Naive thymus-derived CD4-positive, alpha-beta T cell (primary cell): ENCODE measurements at regions not wholly inside any gene's neighbourhood (a gene's known extent, or its start where the extent isn't known, plus 50 kb on each side); places are given as distances from the start of the nearest gene placed in this dataset.

Experiments
- ATAC-seq: fragments of 150-1000 bp; cut with Tn5 transposase; 2 replicates; pipeline ENCODE4 v1.10.0; 2021; ENCODE audit warnings: mild to moderate bottlenecking, moderate library complexity
- CTCF ChIA-PET: fragments of 350-600 bp; sonication (Branson Sonifier 250); formaldehyde crosslinking; loops from one replicate; lab custom pipeline; 2021; ENCODE audit warnings: antibody characterized with exemption; lab: Charles Lee
- POLR2A ChIA-PET: fragments of 350-600 bp; sonication (Branson Sonifier 250); formaldehyde crosslinking; loops from one replicate; lab custom pipeline; 2021; ENCODE audit warnings: antibody characterized with exemption, inconsistent platforms; lab: Charles Lee
- DNase-seq, 9 donors: peaks; one replicate each; pipeline versions ENCODE4 v3.0.0 to v3.0.0-alpha.2; 2020 to 2022; ENCODE audit warnings: mixed read lengths in 1 of 9
- H3K27ac ChIP-seq: one replicate; pipeline ENCODE4 v1.7.0; 2013; ENCODE audit warnings: mild to moderate bottlenecking, low read depth, low read length, moderate library complexity
- H3K27me3 ChIP-seq, 2 donors: one replicate each; pipeline ENCODE4 v1.7.0; 2013; ENCODE audit warnings: low read length in 2 of 2, mild to moderate bottlenecking in 2 of 2, moderate library complexity in 2 of 2; ENCODE audit not compliant: control insufficient read depth in 2 of 2, insufficient read depth in 2 of 2
- H3K36me3 ChIP-seq, 3 experiments: 1 replicate in 2 of 3; 2 replicates in 1 of 3; pipeline ENCODE4 v1.7.0; 2013; ENCODE audit warnings: low read length in 3 of 3, mild to moderate bottlenecking in 3 of 3, moderate library complexity in 1 of 3; ENCODE audit not compliant: insufficient read depth in 3 of 3, control insufficient read depth in 2 of 3
- H3K4me1 ChIP-seq, 2 donors: one replicate each; pipeline ENCODE4 v1.7.0; 2013; ENCODE audit warnings: low read length in 2 of 2, mild to moderate bottlenecking in 2 of 2, moderate library complexity in 1 of 2; ENCODE audit not compliant: control insufficient read depth in 2 of 2, insufficient read depth in 2 of 2
- H3K4me3 ChIP-seq: 2 replicates; pipeline ENCODE4 v1.7.0; 2013; ENCODE audit warnings: mild to moderate bottlenecking, low read length
- H3K9me3 ChIP-seq, 3 experiments: 1 replicate in 2 of 3; 2 replicates in 1 of 3; pipeline ENCODE4 v1.7.0; 2013; ENCODE audit warnings: low read length in 3 of 3; ENCODE audit not compliant: control insufficient read depth in 2 of 3
- H3K27ac Mint-ChIP-seq, 9 donors: one replicate each; pipeline ENCODE4 v1.8.0; 2020 to 2022; ENCODE audit warnings: mixed read lengths in 9 of 9, mild to moderate bottlenecking in 8 of 9, moderate library complexity in 5 of 9, inconsistent platforms in 2 of 9
- H3K27me3 Mint-ChIP-seq, 5 donors: one replicate each; pipeline ENCODE4 v1.8.0; 2021 to 2022; ENCODE audit warnings: mixed read lengths in 5 of 5, mild to moderate bottlenecking in 1 of 5
- H3K36me3 Mint-ChIP-seq, 5 donors: one replicate each; pipeline ENCODE4 v1.8.0; 2020 to 2022; ENCODE audit warnings: mixed read lengths in 5 of 5, mild to moderate bottlenecking in 3 of 5, inconsistent platforms in 1 of 5
- H3K4me1 Mint-ChIP-seq, 7 donors: one replicate each; pipeline ENCODE4 v1.8.0; 2020 to 2022; ENCODE audit warnings: mixed read lengths in 7 of 7, mild to moderate bottlenecking in 3 of 7, inconsistent platforms in 1 of 7
- H3K4me3 Mint-ChIP-seq, 10 donors: one replicate each; pipeline ENCODE4 v1.8.0; 2020 to 2022; ENCODE audit warnings: mild to moderate bottlenecking in 10 of 10, mixed read lengths in 10 of 10, moderate library complexity in 6 of 10, inconsistent platforms in 2 of 10
- H3K9me3 Mint-ChIP-seq, 11 donors: one replicate each; pipeline ENCODE4 v1.8.0; 2020 to 2022; ENCODE audit warnings: mixed read lengths in 11 of 11, mild to moderate bottlenecking in 4 of 11, inconsistent platforms in 1 of 11, moderate library complexity in 1 of 11
- intact Hi-C, 2 donors: fragments of 100-400 bp; cut with micrococcal nuclease; formaldehyde crosslinking; loops; one replicate each; pipeline ENCODE4 v1.15.1; 2023

DNA sequence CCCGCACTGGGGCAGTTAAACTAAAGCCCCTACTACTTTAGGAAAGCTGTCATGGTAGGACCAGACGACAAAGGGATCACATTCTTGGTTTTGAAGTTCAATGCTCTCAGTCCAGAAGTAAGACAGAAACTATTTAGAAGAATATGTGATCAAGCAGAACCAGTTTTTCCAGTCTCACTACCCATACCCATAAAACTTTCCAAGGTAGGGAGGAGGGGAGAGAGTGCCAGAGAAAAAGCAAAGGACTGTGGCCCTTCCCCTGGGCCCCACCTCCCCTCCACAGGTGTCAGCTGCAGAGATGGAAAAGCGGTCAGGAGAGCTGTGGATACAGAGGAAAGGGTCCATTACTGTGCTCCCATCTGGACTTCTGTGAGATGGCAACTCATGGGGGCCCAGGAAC, 587.1 kb downstream of the SOX6 start:
- intact Hi-C loops: no loop called here
- H3K27me3 Mint-ChIP-seq: peaks cover 0 to 6% (median 1%) of the 10 kb centered on the region in 5 donors
- peaks cover 0 to 3% (median 0%) of the 10 kb centered on the region in 11 donors for H3K9me3 Mint-ChIP-seq
- no peaks in the 10 kb centered on the region for H3K9me3 ChIP-seq
- no peak overlapping the region for H3K4me3 Mint-ChIP-seq
- H3K36me3 ChIP-seq: no peaks in the 10 kb centered on the region
- no peaks in the 10 kb centered on the region for H3K4me1 ChIP-seq
- ChIA-PET POLR2A (no interaction called here), CTCF (no interaction called here)
- no peak overlapping the region for H3K27ac Mint-ChIP-seq
- H3K27me3 ChIP-seq: no peaks in the 10 kb centered on the region
- H3K36me3 Mint-ChIP-seq: peaks cover 0 to 3% (median 0%) of the 10 kb centered on the region in 5 donors
- ATAC-seq (no peak), DNase-seq (no peak)
- peaks cover 0 to 2% (median 0%) of the 10 kb centered on the region in 7 donors for H3K4me1 Mint-ChIP-seq
- H3K4me3 ChIP-seq: no peak overlapping the region
- H3K27ac ChIP-seq: no peak overlapping the region

- H3K27ac Mint-ChIP-seq: no peak overlapping the region
- H3K36me3 Mint-ChIP-seq: peaks cover 0 to 3% (median 0%) of the 10 kb centered on the region in 5 donors
- Histone ChIP-seq H3K27me3 (no peaks in the 10 kb centered on the region), H3K27ac (no peak overlapping the region), H3K4me1 (no peaks in the 10 kb centered on the region), H3K36me3 (no peaks in the 10 kb centered on the region), H3K9me3 (no peaks in the 10 kb centered on the region), H3K4me3 (no peak overlapping the region)
- intact Hi-C loops: no loop called here
- POLR2A ChIA-PET: no interaction called here
- DNase-seq (no peak), ATAC-seq (peak; percentile 47)
- CTCF ChIA-PET: no interaction called here
- no peak overlapping the region for H3K4me3 Mint-ChIP-seq
- peaks cover 0 to 3% (median 0%) of the 10 kb centered on the region in 11 donors for H3K9me3 Mint-ChIP-seq
- peaks cover 0 to 2% (median 0%) of the 10 kb centered on the region in 7 donors for H3K4me1 Mint-ChIP-seq
- H3K27me3 Mint-ChIP-seq: peaks cover 0 to 16% (median 2%) of the 10 kb centered on the region in 5 donors
These were observed 585.4 kb downstream of the SOX6 start for GRCh38 chr11:15770798-15771414.

DNA sequence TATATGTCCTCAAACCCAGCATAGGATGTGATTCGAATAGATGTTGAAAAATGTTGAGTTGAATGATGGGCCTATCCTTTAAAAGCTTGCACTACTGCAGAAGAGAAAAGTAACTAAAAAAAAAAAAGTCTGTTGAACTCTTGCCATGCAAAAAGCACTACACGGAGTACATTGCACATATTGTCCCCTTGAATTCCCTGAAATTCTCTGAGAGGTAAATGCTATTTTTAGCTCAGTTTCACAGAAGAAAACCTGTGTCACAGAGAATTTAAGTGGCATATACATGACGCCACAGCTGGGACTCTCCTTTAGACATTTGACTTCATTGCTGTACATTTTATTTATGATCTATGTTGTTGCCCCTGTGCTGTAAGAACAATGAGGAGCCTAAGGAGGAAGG, 583.8 kb downstream of the SOX6 start:
- no peaks in the 10 kb centered on the region for H3K36me3 ChIP-seq
- ChIA-PET POLR2A (no interaction called here), CTCF (interaction anchor here (1.1 kb wide), 1 partner anchor 841 kb away, joined by 3 read pairs; no protein-coding TSS in a partner anchor)
- Mint-ChIP-seq H3K9me3 (peaks cover 0 to 4% (median 0%) of the 10 kb centered on the region in 11 donors), H3K36me3 (peaks cover 0 to 3% (median 0%) of the 10 kb centered on the region in 5 donors), H3K27me3 (peaks cover 0 to 18% (median 2%) of the 10 kb centered on the region in 5 donors), H3K4me1 (peaks cover 0 to 2% (median 0%) of the 10 kb centered on the region in 7 donors), H3K27ac (no peak overlapping the region), H3K4me3 (no peak overlapping the region)
- ATAC-seq (no peak), DNase-seq (no peak)
- intact Hi-C loops: no loop called here
- no peak overlapping the region for H3K4me3 ChIP-seq
- no peaks in the 10 kb centered on the region for H3K4me1 ChIP-seq
- H3K27me3 ChIP-seq: no peaks in the 10 kb centered on the region
- no peak overlapping the region for H3K27ac ChIP-seq
- no peaks in the 10 kb centered on the region for H3K9me3 ChIP-seq

- Mint-ChIP-seq H3K27me3 (peaks cover 0 to 18% (median 2%) of the 10 kb centered on the region in 5 donors), H3K9me3 (peaks cover 0 to 4% (median 0%) of the 10 kb centered on the region in 11 donors)
- CTCF ChIA-PET: no interaction called here
These were observed 583.4 kb downstream of the SOX6 start for GRCh38 chr11:15772981-15773380.

GRCh38 chr11:15773476-15774387, 582.6 kb downstream of the SOX6 start:
- POLR2A ChIA-PET: no interaction called here
- no peaks in the 10 kb centered on the region for H3K9me3 ChIP-seq
- intact Hi-C loops: no loop called here
- peaks cover 0 to 3% (median 0%) of the 10 kb centered on the region in 5 donors for H3K36me3 Mint-ChIP-seq
- H3K27me3 ChIP-seq: no peaks in the 10 kb centered on the region
- H3K27me3 Mint-ChIP-seq: peaks cover 0 to 18% (median 2%) of the 10 kb centered on the region in 5 donors
- CTCF ChIA-PET: no interaction called here
- peaks cover 0 to 2% (median 0%) of the 10 kb centered on the region in 7 donors for H3K4me1 Mint-ChIP-seq
- H3K4me3 ChIP-seq: no peak overlapping the region
- no peak overlapping the region for H3K27ac ChIP-seq
- DNase-seq: no peak
- H3K27ac Mint-ChIP-seq: no peak overlapping the region
- no peak overlapping the region for H3K4me3 Mint-ChIP-seq
- no peaks in the 10 kb centered on the region for H3K4me1 ChIP-seq
- ATAC-seq: no peak
- peaks cover 0 to 4% (median 0%) of the 10 kb centered on the region in 11 donors for H3K9me3 Mint-ChIP-seq
- no peaks in the 10 kb centered on the region for H3K36me3 ChIP-seq

More at GRCh38 chr11:15772981-15773380, 583.4 kb downstream of the SOX6 start:
- DNase-seq (no peak), ATAC-seq (no peak)
- Mint-ChIP-seq H3K27ac (no peak overlapping the region), H3K4me3 (no peak overlapping the region), H3K4me1 (peaks cover 0 to 2% (median 0%) of the 10 kb centered on the region in 7 donors), H3K36me3 (peaks cover 0 to 3% (median 0%) of the 10 kb centered on the region in 5 donors)
- Histone ChIP-seq H3K27ac (no peak overlapping the region), H3K4me3 (no peak overlapping the region), H3K36me3 (no peaks in the 10 kb centered on the region), H3K4me1 (no peaks in the 10 kb centered on the region), H3K27me3 (no peaks in the 10 kb centered on the region), H3K9me3 (no peaks in the 10 kb centered on the region)
- POLR2A ChIA-PET: no interaction called here
- intact Hi-C loops: no loop called here

DNA sequence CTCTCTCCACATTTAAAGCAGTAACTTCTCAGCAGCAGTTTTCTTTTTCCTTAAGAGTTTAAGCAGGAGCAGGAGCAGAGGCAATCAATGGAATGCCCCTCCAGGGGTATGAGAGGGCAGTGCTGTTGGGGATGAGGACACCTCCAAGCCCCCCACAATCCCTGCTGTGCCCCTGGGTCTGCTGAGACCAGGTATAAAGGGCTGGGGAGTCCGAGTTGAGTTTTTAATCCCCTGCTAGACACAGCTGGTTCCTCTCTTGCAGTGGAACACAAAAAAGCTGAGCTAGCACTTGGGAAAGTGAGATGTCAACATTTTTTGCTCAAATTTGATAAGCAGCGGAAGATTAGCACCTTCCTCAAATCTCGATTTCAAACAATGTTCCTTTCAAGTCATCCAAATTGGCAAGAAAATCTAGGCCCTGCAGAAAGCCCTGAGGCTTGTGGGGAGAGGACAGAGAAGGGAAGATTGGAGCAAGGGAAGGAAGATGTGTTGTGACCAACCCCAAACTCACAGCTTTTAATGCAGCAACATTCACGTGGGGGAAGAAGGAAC, 581.9 kb downstream of the SOX6 start:
- ChIA-PET CTCF (no interaction called here), POLR2A (no interaction called here)
- Mint-ChIP-seq H3K4me1 (peaks cover 0 to 2% (median 0%) of the 10 kb centered on the region in 7 donors), H3K4me3 (no peak overlapping the region), H3K36me3 (peaks cover 0 to 3% (median 0%) of the 10 kb centered on the region in 5 donors), H3K27me3 (peaks cover 0 to 18% (median 2%) of the 10 kb centered on the region in 5 donors), H3K9me3 (peaks cover 0 to 4% (median 0%) of the 10 kb centered on the region in 11 donors), H3K27ac (no peak overlapping the region)
- Histone ChIP-seq H3K27ac (no peak overlapping the region), H3K9me3 (no peaks in the 10 kb centered on the region), H3K4me3 (no peak overlapping the region), H3K27me3 (no peaks in the 10 kb centered on the region), H3K4me1 (no peaks in the 10 kb centered on the region), H3K36me3 (no peaks in the 10 kb centered on the region)
- no peak for ATAC-seq
- intact Hi-C loops: no loop called here
- DNase-seq: no peak
